ENCODE measurements at regions not wholly inside any gene's neighbourhood (a gene's known extent, or its start where the extent isn't known, plus 50 kb on each side); places are given as distances from the start of the nearest gene placed in this dataset.
"Not testable (repeated sequence)": the region's sequence is repeated elsewhere in the genome, so short reads cannot be mapped to it uniquely, and the experiment has no call there.

- H3K4me3 ChIP-seq (ENCODE audit: low read depth, low read length): no peak overlapping the region
- DNase-seq (ENCODE audit: low read depth): no peak
These were observed 52.5 kb downstream of the RHOB start for GRCh38 chr2:20499387-20499786.

- H3K4me3 ChIP-seq (ENCODE audit: low read depth, low read length): no peak overlapping the region
- peak; percentile 99 for DNase-seq (ENCODE audit: low read depth)
These were observed 55.1 kb downstream of the RHOB start for GRCh38 chr2:20501974-20502373.

- not testable (repeated sequence) for H3K4me3 ChIP-seq (ENCODE audit: low read depth, low read length); DNase-seq (ENCODE audit: low read depth)
These were observed 55.6 kb downstream of the RHOB start for GRCh38 chr2:20502496-20502895.

DNA sequence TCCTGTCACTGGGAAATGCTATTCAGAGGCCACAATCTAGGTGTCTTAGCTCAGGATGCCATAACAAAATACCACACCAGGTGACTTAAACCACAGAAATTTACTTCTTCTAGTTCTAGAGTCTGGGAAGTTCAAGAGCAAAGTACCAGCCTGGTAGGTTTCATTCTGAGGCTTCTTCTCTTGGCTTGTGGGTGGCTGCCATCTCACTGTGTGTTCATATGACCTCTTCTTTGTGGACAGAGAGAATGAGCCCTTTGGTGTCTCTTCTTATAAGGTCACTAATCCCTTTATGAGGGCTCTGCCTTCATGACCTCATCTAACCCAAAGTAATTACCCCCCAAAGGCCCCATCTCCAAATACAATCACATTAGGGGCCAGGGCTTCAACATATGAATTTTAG lies 57.3 kb downstream of the RHOB start:
- H3K4me3 ChIP-seq (ENCODE audit: low read depth, low read length): no peak overlapping the region
- DNase-seq (ENCODE audit: low read depth): no peak

DNA sequence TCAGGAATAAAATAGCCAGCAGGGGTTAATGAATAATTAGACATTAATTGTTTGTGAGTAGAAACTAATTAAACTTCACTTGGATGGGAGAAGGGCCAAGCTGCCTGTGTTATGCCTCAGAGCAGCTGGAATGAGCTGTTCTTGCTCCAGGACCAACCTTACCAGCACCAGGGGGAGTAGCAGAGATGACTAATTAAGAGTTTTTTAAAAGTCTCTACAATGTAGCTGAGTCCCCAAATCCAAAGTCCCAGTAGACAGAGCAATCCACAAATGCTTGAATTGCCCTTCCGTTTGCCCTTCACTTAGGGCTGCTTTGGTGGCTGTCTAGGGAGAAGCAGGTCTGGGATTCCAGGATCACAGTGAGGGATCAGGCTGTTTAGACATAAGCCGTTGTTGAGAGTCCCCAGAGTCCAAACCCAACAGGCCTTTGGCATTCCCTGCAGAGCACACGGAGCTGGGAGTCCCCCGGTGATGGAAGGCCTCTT lies 59.4 kb downstream of the RHOB start:
- no peak overlapping the region for H3K4me3 ChIP-seq (ENCODE audit: low read depth, low read length)
- no peak for DNase-seq (ENCODE audit: low read depth)

GRCh38 chr2:20507166-20507692 lies 60.4 kb downstream of the RHOB start:
- DNase-seq (ENCODE audit: low read depth): no peak

DNA sequence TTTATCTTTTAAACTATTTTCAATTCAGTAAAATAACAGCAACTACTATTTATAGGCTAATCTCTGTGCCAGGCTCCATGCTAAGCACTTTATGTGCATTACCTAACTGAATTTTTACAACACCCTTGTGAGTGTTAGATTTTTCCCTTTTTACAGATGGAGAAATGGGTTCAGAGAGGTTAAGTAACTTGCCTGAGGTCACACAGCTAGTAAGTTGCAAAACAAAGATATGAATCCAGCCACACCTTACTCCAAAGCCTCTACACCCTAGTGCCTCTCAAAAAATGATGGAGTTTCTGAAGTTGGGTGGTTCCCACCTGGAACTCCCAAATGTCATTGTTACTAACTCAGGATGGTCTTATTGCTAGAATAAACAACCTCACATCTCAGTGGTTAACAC lies 60.8 kb downstream of the RHOB start:
- H3K4me3 ChIP-seq (ENCODE audit: low read depth, low read length): no peak overlapping the region
- DNase-seq (ENCODE audit: low read depth): no peak

More at GRCh38 chr2:20507166-20507692, 60.4 kb downstream of the RHOB start:
- H3K4me3 ChIP-seq (ENCODE audit: low read depth, low read length): no peak overlapping the region

- no peak overlapping the region for H3K4me3 ChIP-seq (ENCODE audit: low read depth, low read length)
- DNase-seq (ENCODE audit: low read depth): no peak
These were observed 62.5 kb downstream of the RHOB start for GRCh38 chr2:20509301-20509769.

DNA sequence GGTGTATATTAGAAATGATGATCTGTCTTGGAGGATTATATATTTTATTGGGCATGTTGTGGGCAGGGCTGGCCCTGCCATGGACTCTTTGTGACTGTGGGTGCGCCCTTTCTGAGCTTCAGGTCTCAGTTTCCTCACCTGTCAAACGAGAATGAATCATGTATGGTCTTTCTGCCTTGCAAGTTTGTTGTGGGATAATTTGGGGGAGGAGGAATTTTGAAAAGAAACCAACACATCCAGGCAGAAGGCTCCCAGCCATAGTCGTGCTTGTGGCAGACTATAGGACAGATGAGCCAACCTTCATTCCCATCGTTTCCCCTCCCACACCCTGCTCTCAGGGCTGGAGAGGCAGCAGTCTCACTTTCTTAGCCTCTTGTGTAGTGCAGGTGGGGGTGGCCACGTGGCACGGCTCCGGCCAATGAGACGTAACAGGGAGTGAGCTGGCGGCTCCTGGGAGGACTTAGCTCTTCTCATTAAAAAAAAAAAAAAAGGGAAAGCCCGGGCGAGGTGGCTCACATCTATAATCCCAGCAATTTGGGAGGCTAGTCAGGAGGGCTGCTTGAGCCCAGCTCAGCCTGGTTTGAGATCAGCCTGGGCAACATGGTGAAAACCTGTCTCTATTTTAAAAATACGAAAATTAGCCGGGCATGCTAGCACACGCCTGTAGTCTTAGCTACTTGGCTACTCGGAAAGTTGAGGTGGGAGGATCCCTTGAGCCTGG lies 63.1 kb downstream of the RHOB start:
- DNase-seq (ENCODE audit: low read depth): no peak
- H3K4me3 ChIP-seq (ENCODE audit: low read depth, low read length): no peak overlapping the region

DNA sequence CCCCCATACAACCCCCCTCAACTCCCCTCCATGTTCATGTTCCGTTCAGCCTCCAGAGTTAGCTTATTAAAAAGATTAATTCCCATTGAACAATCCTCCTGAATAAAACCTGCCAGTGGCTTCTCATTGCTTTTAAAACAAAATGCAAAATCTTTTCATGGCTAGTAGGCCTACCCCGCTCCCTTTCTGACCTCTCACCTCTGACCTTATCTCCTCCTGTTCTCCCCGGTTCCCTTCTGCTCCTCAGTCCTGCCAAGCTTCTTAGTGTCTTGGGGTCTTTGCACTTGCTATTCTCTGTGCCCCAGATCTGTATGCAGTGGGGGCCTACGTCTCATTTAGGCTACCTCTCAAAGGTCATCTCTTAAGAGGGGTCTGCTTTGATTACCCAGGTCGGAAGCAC lies 64.3 kb downstream of the RHOB start:
- no peak overlapping the region for H3K4me3 ChIP-seq (ENCODE audit: low read depth, low read length)
- no peak for DNase-seq (ENCODE audit: low read depth)

- H3K4me3 ChIP-seq (ENCODE audit: low read depth, low read length): no peak overlapping the region
- DNase-seq (ENCODE audit: low read depth): no peak
These were observed 65.3 kb downstream of the RHOB start for GRCh38 chr2:20512061-20512605.

GRCh38 chr2:20513946-20514345 lies 67.1 kb downstream of the RHOB start:
- no peak overlapping the region for H3K4me3 ChIP-seq (ENCODE audit: low read depth, low read length)
- no peak for DNase-seq (ENCODE audit: low read depth)

DNA sequence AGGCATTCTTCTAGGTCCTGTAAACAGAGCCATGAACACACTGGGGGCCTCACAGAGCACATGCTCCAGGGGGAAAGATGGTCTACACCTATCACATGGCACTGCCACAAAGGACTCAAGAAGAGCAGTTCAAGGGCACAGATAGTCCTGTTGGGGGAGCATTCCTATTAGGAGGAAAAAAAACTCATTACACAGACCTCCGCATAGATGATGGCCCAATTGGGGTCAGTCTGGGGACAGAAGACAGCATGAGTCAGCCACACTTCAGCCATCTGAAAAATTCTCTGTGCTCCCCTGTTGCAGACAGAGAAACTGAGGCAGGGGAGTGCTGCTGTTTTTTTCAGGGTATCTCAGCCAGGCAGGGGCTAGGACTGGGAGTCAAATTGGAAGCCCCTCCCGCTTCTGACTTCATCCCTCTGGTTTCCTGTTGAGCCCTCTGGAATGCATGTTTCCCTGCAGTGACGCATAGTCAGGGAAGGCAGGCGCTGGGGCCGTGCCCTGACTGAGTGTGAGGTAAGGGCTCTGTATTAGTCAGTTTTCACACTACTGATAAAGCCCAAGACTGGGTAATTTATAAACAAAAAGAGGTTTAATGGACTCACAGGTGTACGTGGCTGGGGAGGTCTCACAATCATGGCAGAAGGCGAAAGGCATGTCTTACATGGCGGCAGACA lies 67.9 kb downstream of the RHOB start:
- DNase-seq (ENCODE audit: low read depth): peak; percentile 91
- no peak overlapping the region for H3K4me3 ChIP-seq (ENCODE audit: low read depth, low read length)

DNA sequence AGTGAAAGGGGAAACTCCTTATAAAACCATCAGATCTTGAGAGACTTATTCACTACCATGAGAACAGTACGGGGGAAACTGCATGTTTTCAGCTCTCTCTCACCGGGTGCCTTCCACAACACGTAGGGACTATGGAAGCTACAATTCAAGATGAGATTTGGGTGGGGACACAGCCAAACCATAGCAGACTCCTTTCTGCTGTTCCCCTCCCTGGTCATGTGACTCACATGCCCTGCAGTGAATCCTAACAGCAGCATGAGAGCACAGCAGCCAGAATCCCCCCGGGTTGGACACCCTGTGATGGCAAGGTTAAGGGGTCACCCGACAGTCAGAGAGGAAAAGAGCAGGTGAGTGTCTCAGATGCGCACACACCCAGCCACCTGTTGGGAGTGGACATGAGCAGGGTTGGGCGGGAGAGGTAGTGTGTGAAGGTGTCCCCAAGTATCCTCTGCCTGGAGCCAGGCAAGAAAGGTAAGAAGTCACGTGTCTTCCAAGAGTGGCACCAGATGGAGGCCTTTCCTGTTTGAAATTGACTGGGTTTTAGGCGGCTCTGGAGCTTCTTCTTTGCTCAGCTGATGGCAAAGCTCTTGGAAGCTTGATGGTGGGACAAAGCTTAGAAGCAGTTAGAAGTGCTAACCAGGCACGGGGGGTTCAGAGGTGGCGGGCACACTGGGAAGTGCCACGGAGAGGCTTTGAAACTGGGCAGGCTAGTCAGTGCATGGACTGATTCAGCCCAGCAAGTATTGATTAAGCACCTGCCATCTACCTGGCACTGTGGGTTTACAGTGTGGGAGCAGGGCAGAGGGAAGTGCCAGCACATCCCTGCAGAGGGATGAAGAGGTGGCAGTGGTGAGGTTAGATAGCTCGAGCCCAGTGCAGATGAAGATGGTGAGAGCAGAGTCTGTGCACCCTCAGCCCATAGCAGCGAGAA lies 68.7 kb downstream of the RHOB start:
- DNase-seq (ENCODE audit: low read depth): no peak
- H3K4me3 ChIP-seq (ENCODE audit: low read depth, low read length): no peak overlapping the region

GRCh38 chr2:20516291-20516645 lies 69.4 kb downstream of the RHOB start:
- no peak overlapping the region for H3K4me3 ChIP-seq (ENCODE audit: low read depth, low read length)
- no peak for DNase-seq (ENCODE audit: low read depth)

DNA sequence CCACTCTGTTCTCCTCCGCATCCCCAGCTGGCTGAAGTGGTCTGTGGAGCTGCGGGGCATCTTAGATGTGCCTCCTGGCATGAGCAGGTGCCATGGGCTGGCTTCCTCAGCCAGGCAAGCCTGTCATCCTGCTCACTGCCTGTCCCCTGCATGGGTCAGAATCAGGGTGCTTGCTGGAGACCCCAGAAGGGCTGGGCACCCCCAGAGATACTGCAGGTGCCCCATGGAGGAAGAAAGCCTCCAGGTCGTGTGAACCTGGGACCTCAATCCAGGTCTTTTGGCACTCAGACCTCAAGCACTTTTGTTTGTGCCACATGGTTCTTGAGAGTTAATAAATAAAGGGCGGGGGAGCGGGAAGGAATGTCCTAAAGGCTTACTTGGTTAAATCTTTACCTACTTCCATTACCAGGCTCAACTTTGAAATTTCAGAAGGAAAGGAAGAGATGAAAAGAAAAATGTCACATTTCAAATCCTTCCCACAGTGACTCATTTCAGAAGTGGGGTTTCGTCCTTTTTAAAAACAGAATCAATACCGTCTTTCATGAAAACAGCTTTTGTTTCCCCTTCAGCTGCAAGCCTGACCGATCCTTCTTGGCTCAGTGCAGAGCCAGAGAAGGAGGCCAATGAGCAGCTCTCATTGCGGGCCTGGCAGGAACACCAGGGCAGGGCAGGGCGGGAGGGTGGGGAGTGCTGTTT lies 69.9 kb downstream of the RHOB start:
- H3K4me3 ChIP-seq (ENCODE audit: low read depth, low read length): no peak overlapping the region
- no peak for DNase-seq (ENCODE audit: low read depth)

DNA sequence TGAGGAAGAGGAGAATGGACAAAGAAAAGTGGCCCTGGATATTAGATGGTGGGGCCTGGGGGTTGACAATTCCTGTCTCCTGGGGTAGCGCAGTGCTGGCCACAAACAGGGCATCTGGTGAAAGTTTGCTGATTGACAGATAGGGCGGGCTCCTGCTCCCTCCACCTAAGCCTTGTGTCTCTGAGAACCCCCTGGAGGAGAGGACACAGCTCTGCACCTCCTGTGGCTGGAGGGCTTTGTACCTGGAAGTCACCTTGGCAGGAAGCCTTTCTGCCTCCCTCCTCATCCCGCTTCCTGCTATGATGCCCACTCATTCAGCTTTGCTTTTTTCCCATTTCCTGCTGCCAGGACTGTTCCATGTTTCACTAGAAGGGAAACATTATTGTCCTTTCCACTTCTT lies 72.4 kb downstream of the RHOB start:
- no peak for DNase-seq (ENCODE audit: low read depth)

GRCh38 chr2:20520128-20520527 lies 73.3 kb downstream of the RHOB start:
- no peak overlapping the region for H3K4me3 ChIP-seq (ENCODE audit: low read depth, low read length)
- DNase-seq (ENCODE audit: low read depth): no peak

More for the DNA sequence above, 72.4 kb downstream of the RHOB start:
- H3K4me3 ChIP-seq (ENCODE audit: low read depth, low read length): no peak overlapping the region

- no peak for DNase-seq (ENCODE audit: low read depth)
- H3K4me3 ChIP-seq (ENCODE audit: low read depth, low read length): no peak overlapping the region
These were observed 74.3 kb downstream of the RHOB start for GRCh38 chr2:20521193-20521592.

Data from skeletal muscle cell (primary cell).